ENCODE measurements at regions not wholly inside any gene's neighbourhood (a gene's known extent, or its start where the extent isn't known, plus 50 kb on each side); places are given as distances from the start of the nearest gene placed in this dataset.

GRCh38 chr3:117567382-117567781 lies 857.8 kb downstream of the TUSC7 start:
- Histone ChIP-seq H3K4me1 (replicated peaks in 1 of 2) (peaks cover 0 to 15% of the 10 kb centered on the region in 2 donors), H3K27me3 (no peaks in the 10 kb centered on the region)

GRCh38 chr3:117567906-117568305 lies 858.3 kb downstream of the TUSC7 start:
- Histone ChIP-seq H3K9me3 (replicated peaks in 1 of 3) (no peaks in the 10 kb centered on the region), H3K36me3 (replicated peaks in 1 of 2) (no peaks in the 10 kb centered on the region), H3K27me3 (no peaks in the 10 kb centered on the region), H3K27ac (no peak overlapping the region), H3K4me3 (no peak overlapping the region), H3K4me1 (replicated peaks in 1 of 2) (peaks cover 0 to 15% of the 10 kb centered on the region in 2 donors)
- TF ChIP-seq POLR2A (IDR thresholded peaks at IDR 0.05) (no peak), CTCF (IDR thresholded peaks at IDR 0.05) (no peak)
- intact Hi-C loops (cut with DNase I) = no loop called here
- no peak for DNase-seq

More at GRCh38 chr3:117567382-117567781, 857.8 kb downstream of the TUSC7 start:
- no peaks in the 10 kb centered on the region for H3K9me3 ChIP-seq (replicated peaks in 1 of 3)
- TF ChIP-seq POLR2A (IDR thresholded peaks at IDR 0.05) = no peak
- no peak for TF ChIP-seq CTCF (IDR thresholded peaks at IDR 0.05)
- H3K36me3 ChIP-seq (replicated peaks in 1 of 2) = no peaks in the 10 kb centered on the region
- intact Hi-C loops (cut with DNase I) = no loop called here
- no peak overlapping the region for H3K27ac ChIP-seq
- DNase-seq = no peak
- WGBS, 4 donors = 28 to 59% (median 31%) methylated on average over 3 of the region's 3 CpGs
- no peak overlapping the region for H3K4me3 ChIP-seq

GRCh38 chr3:117572786-117573185 lies 863.2 kb downstream of the TUSC7 start:
- TF ChIP-seq CTCF (IDR thresholded peaks at IDR 0.05) (no peak), POLR2A (IDR thresholded peaks at IDR 0.05) (no peak)
- DNase-seq = no peak
- Histone ChIP-seq H3K4me3 (no peak overlapping the region), H3K36me3 (replicated peaks in 1 of 2) (no peaks in the 10 kb centered on the region), H3K9me3 (replicated peaks in 1 of 3) (no peaks in the 10 kb centered on the region), H3K27me3 (no peaks in the 10 kb centered on the region), H3K4me1 (replicated peaks in 1 of 2) (peaks cover 0 to 3% of the 10 kb centered on the region in 2 donors), H3K27ac (no peak overlapping the region)
- intact Hi-C loops (cut with DNase I) = no loop called here
- WGBS, 4 donors = 92 to 95% (median 94%) methylated on average over 1 of the region's 1 CpG

GRCh38 chr3:117580806-117581205 lies 871.2 kb downstream of the TUSC7 start:
- Histone ChIP-seq H3K27me3 (no peaks in the 10 kb centered on the region), H3K9me3 (replicated peaks in 1 of 3) (no peaks in the 10 kb centered on the region), H3K27ac (no peak overlapping the region), H3K36me3 (replicated peaks in 1 of 2) (no peaks in the 10 kb centered on the region), H3K4me1 (replicated peaks in 1 of 2) (peaks cover 0 to 5% of the 10 kb centered on the region in 2 donors), H3K4me3 (no peak overlapping the region)
- intact Hi-C loops (cut with DNase I) = no loop called here
- DNase-seq = no peak
- no peak for TF ChIP-seq POLR2A (IDR thresholded peaks at IDR 0.05)
- TF ChIP-seq CTCF (IDR thresholded peaks at IDR 0.05) = no peak
- 48 to 52% (median 49%) methylated on average over 2 of the region's 2 CpGs for WGBS, 4 donors

Measured in adrenal gland (tissue), 9 donors.